ENCODE measurements at regions not wholly inside any gene's neighbourhood (a gene's known extent, or its start where the extent isn't known, plus 50 kb on each side); places are given as distances from the start of the nearest gene placed in this dataset.

DNA sequence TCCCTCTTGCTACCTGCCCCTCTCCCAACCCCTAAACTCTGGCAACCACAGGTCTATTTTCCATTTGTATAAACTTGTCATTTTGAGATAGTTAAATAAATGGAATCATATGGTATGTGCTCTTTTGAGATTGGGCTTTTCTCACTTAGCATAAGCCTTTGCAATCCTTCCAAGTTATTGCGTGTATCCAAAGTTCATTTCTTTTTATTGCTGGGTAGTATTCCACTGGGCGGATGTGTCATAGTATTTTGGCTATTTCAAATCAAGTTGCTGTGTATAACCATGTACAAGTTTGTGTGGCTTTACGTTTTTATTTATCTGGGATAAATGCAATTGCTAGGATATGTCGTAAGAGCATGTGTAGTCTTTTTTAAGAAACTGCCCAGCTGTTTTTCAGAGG lies 55.5 kb upstream of the CUL3 start:
- TF ChIP-seq, protein P1, sequence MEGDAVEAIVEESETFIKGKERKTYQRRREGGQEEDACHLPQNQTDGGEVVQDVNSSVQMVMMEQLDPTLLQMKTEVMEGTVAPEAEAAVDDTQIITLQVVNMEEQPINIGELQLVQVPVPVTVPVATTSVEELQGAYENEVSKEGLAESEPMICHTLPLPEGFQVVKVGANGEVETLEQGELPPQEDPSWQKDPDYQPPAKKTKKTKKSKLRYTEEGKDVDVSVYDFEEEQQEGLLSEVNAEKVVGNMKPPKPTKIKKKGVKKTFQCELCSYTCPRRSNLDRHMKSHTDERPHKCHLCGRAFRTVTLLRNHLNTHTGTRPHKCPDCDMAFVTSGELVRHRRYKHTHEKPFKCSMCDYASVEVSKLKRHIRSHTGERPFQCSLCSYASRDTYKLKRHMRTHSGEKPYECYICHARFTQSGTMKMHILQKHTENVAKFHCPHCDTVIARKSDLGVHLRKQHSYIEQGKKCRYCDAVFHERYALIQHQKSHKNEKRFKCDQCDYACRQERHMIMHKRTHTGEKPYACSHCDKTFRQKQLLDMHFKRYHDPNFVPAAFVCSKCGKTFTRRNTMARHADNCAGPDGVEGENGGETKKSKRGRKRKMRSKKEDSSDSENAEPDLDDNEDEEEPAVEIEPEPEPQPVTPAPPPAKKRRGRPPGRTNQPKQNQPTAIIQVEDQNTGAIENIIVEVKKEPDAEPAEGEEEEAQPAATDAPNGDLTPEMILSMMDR (conservative IDR thresholded peaks at IDR 0.05; ENCODE audit: low read length) = no peak
- TF ChIP-seq EZH2phosphoT487 (IDR thresholded peaks at IDR 0.05; ENCODE audit: borderline replicate concordance) = no peak
- no peaks in the 10 kb centered on the region for H3K36me3 ChIP-seq (ENCODE audit: insufficient read depth, low read length)
- no peaks in the 10 kb centered on the region for H3K9me3 ChIP-seq (ENCODE audit: insufficient read depth, low read depth, low read length)
- no peaks in the 10 kb centered on the region for H3K27me3 ChIP-seq (ENCODE audit: insufficient read depth, low read length, poor library complexity, severe bottlenecking)
- H3K4me1 ChIP-seq (ENCODE audit: insufficient read depth, low read length, poor library complexity, severe bottlenecking) = no peaks in the 10 kb centered on the region
- no peaks in the 10 kb centered on the region for H4K20me1 ChIP-seq (ENCODE audit: insufficient read depth, low read length, poor library complexity, severe bottlenecking)
- no peak overlapping the region for H2AFZ ChIP-seq (ENCODE audit: low read length)
- H3K9ac ChIP-seq (ENCODE audit: low read depth, low read length, poor library complexity, severe bottlenecking) = no peak overlapping the region
- H3K4me2 ChIP-seq (ENCODE audit: low read depth, low read length, poor library complexity, severe bottlenecking) = no peak overlapping the region
- H3K4me3 ChIP-seq (ENCODE audit: low read length, poor library complexity, severe bottlenecking) = no peak overlapping the region
- no peaks in the 10 kb centered on the region for H3K9me2 ChIP-seq (replicated peaks; ENCODE audit: low read depth, low read length)
- H3F3A ChIP-seq (ENCODE audit: low read depth) = no peaks in the 10 kb centered on the region
- H3K79me2 ChIP-seq (ENCODE audit: insufficient read depth, low read length) = no peaks in the 10 kb centered on the region

DNA sequence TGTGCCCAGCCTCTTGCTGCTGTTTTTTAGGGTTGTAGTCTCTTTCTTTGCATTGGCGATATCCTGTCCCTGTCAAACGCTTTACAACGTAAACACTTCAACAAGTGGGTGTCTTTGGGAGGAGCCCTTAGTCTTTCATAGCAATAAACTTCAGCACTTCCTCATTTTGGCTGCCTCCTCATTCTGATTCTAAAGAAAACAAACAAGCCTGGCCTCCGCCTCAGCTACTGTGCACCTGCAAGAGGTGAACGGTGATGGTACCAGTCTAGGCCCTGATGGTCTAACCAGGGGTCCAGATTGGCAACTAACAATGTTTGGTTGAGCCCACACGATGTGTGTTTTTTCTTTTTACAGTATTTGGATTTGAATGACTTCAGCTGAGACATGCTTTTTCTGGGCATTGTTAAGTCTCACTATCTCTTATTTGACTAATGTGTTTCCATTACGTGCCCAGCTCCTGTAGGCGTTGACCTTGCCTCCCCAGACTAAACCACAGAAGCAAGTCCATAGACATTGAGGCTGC lies 53.2 kb upstream of the CUL3 start:
- Histone ChIP-seq H4K20me1 (ENCODE audit: insufficient read depth, low read length, poor library complexity, severe bottlenecking) (no peaks in the 10 kb centered on the region), H3K9me3 (ENCODE audit: insufficient read depth, low read depth, low read length) (no peaks in the 10 kb centered on the region), H3K4me2 (ENCODE audit: low read depth, low read length, poor library complexity, severe bottlenecking) (no peak overlapping the region), H3K27me3 (ENCODE audit: insufficient read depth, low read length, poor library complexity, severe bottlenecking) (no peaks in the 10 kb centered on the region), H3K9ac (ENCODE audit: low read depth, low read length, poor library complexity, severe bottlenecking) (no peak overlapping the region), H3K9me2 (replicated peaks; ENCODE audit: low read depth, low read length) (no peaks in the 10 kb centered on the region), H2AFZ (ENCODE audit: low read length) (no peak overlapping the region; the same call in 1 of the 2 replicates), H3K79me2 (ENCODE audit: insufficient read depth, low read length) (no peaks in the 10 kb centered on the region), H3K36me3 (ENCODE audit: insufficient read depth, low read length) (no peaks in the 10 kb centered on the region), H3K4me1 (ENCODE audit: insufficient read depth, low read length, poor library complexity, severe bottlenecking) (no peaks in the 10 kb centered on the region), H3K4me3 (ENCODE audit: low read length, poor library complexity, severe bottlenecking) (no peak overlapping the region), H3F3A (ENCODE audit: low read depth) (no peaks in the 10 kb centered on the region)
- TF ChIP-seq EZH2phosphoT487 (IDR thresholded peaks at IDR 0.05; ENCODE audit: borderline replicate concordance) = no peak
- TF ChIP-seq, protein P1 (conservative IDR thresholded peaks at IDR 0.05; ENCODE audit: low read length) = no peak
